Heart left ventricle (tissue), 16 donors: ENCODE measurements at regions not wholly inside any gene's neighbourhood (a gene's known extent, or its start where the extent isn't known, plus 50 kb on each side); places are given as distances from the start of the nearest gene placed in this dataset.

Source experiments
- ATAC-seq, 4 donors: fragments of 200-7000 bp; cut with Tn5 transposase; one replicate each; pipeline ENCODE4 v1.9.1; 2020 to 2022; ENCODE audit warnings: moderate library complexity in 4 of 4, mild to moderate bottlenecking in 3 of 4, moderate number of reproducible peaks in 1 of 4
- DNase-seq, 5 donors: peaks; one replicate each; pipeline ENCODE4 v3.0.0-alpha.2; 2020
- H3K27ac ChIP-seq, 12 donors: fragments of 200-600 bp; sonication (generic) in 4 of 12; one replicate each; pipeline versions ENCODE4 v1.5.0 to v1.8.0; 2016 to 2022; ENCODE audit warnings: mild to moderate bottlenecking in 2 of 12
- H3K27me3 ChIP-seq, 9 donors: fragments of 200-600 bp; sonication (generic) in 2 of 9; one replicate each; pipeline versions ENCODE4 v1.5.1 to v1.8.0; 2016 to 2022; ENCODE audit warnings: mild to moderate bottlenecking in 3 of 9
- H3K36me3 ChIP-seq, 9 donors: fragments of 200-600 bp; sonication (generic) in 2 of 9; one replicate each; pipeline versions ENCODE4 v1.5.0 to v1.8.0; 2018 to 2022; ENCODE audit warnings: mild to moderate bottlenecking in 2 of 9
- H3K4me1 ChIP-seq, 12 donors: fragments of 200-600 bp; sonication (generic) in 4 of 12; one replicate each; pipeline versions ENCODE4 v1.5.0 to v1.8.0; 2016 to 2022; ENCODE audit warnings: mild to moderate bottlenecking in 3 of 12
- H3K4me3 ChIP-seq, 12 donors: fragments of 200-600 bp; sonication (generic) in 4 of 12; one replicate each; pipeline versions ENCODE4 v1.5.0 to v1.8.0; 2017 to 2022; ENCODE audit warnings: mild to moderate bottlenecking in 9 of 12, moderate library complexity in 4 of 12
- H3K9me3 ChIP-seq, 12 donors: fragments of 200-600 bp; sonication (generic) in 4 of 12; one replicate each; pipeline versions ENCODE4 v1.5.0 to v1.8.0; 2016 to 2022; ENCODE audit warnings: mild to moderate bottlenecking in 1 of 12
- POLR2A ChIP-seq, 2 donors: fragments of 450-650 bp; IDR thresholded peaks; one replicate each; pipeline ENCODE4 v1.6.1; 2017; ENCODE audit warnings: antibody characterized with exemption in 2 of 2, mild to moderate bottlenecking in 2 of 2, moderate library complexity in 2 of 2
- WGBS, 4 donors: extraction: QIAGEN DNeasy Blood & Tissue Kit in 2 of 4; methylation state at CpG; one replicate each; pipeline versions ENCODE4 v1.1.5 to v1.1.7; 2013 to 2018; 5-methylcytosine and 5-hydroxymethylcytosine counted together
- intact Hi-C, 10 donors: fragments of 100-400 bp; cut with DNase I; formaldehyde crosslinking; loops; one replicate each; pipeline versions ENCODE4 v1.11.1 to v1.14.2; 2022
- TF ChIP-seq, protein P1 (sequence below), 12 donors: fragments of 200-600 bp; sonication (generic) in 4 of 12; IDR thresholded peaks; one replicate each; pipeline versions ENCODE4 v1.5.0 to v1.8.0; 2018 to 2022; ENCODE audit warnings: antibody characterized with exemption in 12 of 12, mild to moderate bottlenecking in 5 of 12
- donor health status: ischemic (EF 13 %, LVEDD 7.1; RV severe dilation, severe dysfunction).
- donor health status: healthy with polysubstance abuse.
- donor health status: DM: no; HTN: yes; CAD: no.
- donor health status: DM: no; HTN: no; CAD: no.
- donor health status: ischemic (EF 25% LVEDD 6.9; RV normal size, moderate dysfunction).
- donor health status: ischemic (EF 25% LVEDD 5.7; RV mildly dilated, moderate dysfunction).
- donor health status: healthy.
- donor health status: DM: yes; HTN: yes; CAD: no.
- donor health status: ischemic (EF 35%, LVEDD 5.7; RV mildly dilated, moderate dysfunction).
- donor health status: nonischemic (EF 11% LVEDD 7.7; RV severe dilation, severe dysfunction).
- donor health status: DM: yes; HTN: yes; CAD: no.
- donor health status: PGD.
- donor health status: ischemic (EF 29% LVEDD 5.4; RV normal size, mild dysfunction).
- donor health status: nonischemic (EF 23%, LVEDD 6.1; RV moderate dilation, normal function).

DNA sequence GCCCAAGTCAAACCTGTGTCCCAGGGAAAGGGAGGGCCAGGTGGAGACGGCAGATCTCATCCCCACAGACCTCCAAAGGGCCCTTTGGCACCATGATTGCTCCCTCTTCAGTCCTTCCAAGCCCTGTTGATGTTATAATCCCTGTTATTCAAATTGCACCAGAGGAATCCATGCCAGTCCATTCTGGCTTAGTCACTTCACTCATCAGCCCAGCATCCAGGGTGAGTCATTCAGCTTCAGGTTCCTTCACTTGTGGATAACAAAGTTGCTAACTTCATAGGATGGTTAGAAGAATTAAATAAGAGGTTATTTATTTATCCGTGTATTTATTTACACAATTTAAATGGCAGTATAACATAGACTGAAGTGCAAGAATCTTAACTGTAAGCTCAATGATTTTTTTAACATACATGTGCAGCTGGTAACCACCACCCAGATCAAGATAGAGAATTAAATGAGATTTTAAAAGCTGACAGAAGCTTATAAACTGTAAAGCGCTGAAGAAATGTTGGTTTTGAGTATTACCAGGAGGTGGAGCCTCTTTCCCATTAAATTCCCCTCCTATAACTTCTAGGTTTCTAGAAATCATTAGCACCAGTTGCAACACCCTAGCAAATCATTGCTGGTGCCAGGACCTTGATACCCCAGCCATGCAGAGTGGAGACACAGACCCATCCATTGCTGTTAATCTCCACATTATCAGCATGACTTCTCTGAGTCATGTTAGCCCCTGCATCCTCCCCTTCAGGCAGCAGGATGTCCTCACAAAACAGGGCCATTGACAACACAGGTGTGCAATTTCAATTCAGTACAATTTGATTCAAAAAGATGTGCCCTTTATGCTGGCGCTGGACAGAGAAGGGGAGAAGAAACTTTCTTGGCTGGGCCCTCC lies 77.4 kb downstream of the SEC61B start:
- Histone ChIP-seq H3K4me1 (no peaks in the 10 kb centered on the region), H3K27ac (no peak overlapping the region), H3K27me3 (no peaks in the 10 kb centered on the region), H3K4me3 (no peak overlapping the region), H3K9me3 (no peaks in the 10 kb centered on the region), H3K36me3 (no peaks in the 10 kb centered on the region)
- TF ChIP-seq, protein P1, sequence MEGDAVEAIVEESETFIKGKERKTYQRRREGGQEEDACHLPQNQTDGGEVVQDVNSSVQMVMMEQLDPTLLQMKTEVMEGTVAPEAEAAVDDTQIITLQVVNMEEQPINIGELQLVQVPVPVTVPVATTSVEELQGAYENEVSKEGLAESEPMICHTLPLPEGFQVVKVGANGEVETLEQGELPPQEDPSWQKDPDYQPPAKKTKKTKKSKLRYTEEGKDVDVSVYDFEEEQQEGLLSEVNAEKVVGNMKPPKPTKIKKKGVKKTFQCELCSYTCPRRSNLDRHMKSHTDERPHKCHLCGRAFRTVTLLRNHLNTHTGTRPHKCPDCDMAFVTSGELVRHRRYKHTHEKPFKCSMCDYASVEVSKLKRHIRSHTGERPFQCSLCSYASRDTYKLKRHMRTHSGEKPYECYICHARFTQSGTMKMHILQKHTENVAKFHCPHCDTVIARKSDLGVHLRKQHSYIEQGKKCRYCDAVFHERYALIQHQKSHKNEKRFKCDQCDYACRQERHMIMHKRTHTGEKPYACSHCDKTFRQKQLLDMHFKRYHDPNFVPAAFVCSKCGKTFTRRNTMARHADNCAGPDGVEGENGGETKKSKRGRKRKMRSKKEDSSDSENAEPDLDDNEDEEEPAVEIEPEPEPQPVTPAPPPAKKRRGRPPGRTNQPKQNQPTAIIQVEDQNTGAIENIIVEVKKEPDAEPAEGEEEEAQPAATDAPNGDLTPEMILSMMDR (IDR thresholded peaks at IDR 0.05) = peak in 9 of 12 donors; percentile 23 to 53 (median 35)
- no peak for TF ChIP-seq POLR2A (IDR thresholded peaks at IDR 0.05)
- intact Hi-C loops = loop anchor here in 2 of 10 donors (5.0 to 10.0 kb wide), 2 partner anchors 55 to 73 kb away; no protein-coding TSS in a partner anchor
- ATAC-seq = peak in 3 of 4 donors; percentile 16 to 49 (median 23)
- no peak for DNase-seq
- WGBS, 4 donors = 70 to 77% (median 77%) methylated on average over 4 of the region's 4 CpGs

DNA sequence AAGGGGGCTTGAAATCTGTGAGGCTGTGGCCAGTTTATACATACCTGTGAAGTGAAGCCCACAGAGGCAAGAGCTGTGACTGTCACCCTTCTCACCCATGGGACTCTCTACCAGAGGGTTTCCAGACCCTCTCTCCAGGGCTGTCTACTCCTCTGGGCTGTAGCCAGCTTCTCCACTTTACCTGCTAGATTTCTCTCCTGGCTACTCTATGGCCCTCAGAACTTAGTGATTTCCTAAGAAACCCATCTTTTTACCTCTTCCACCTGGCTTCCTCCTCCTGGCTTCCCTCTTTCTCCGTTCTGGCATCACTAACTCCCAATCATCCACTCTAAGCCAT lies 78.0 kb downstream of the SEC61B start:
- no peaks in the 10 kb centered on the region for H3K9me3 ChIP-seq
- no peaks in the 10 kb centered on the region for H3K27me3 ChIP-seq
- ATAC-seq (no peak), DNase-seq (no peak)
- 0% methylated on average over 1 of the region's 1 CpG for WGBS, 4 donors
- no peak overlapping the region for H3K27ac ChIP-seq
- no peaks in the 10 kb centered on the region for H3K4me1 ChIP-seq
- intact Hi-C loops = loop anchor here in 2 of 10 donors (5.0 to 10.0 kb wide), 2 partner anchors 55 to 72 kb away; no protein-coding TSS in a partner anchor
- no peaks in the 10 kb centered on the region for H3K36me3 ChIP-seq
- H3K4me3 ChIP-seq = no peak overlapping the region
- TF ChIP-seq POLR2A (IDR thresholded peaks at IDR 0.05) = no peak
- TF ChIP-seq, protein P1 (IDR thresholded peaks at IDR 0.05) = no peak

DNA sequence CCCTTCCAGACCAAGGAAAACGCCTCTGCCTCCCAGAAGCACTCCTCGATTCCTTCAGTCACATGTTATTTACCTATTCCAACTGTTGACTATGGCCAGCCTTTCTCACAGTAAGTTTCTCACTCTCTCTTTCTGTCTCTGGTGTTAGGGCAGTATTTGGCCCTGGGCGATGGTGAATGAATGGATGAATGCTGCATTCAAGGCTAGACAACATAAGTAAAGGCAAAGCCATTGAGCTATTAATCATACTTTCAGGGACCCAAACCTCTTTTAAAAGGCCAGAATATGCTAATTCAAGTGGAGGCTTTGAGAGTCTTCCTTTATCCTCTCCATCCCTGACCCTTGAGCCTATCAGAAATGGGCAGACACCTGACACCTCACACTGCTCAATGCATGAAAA lies 78.5 kb downstream of the SEC61B start:
- Histone ChIP-seq H3K27me3 (no peaks in the 10 kb centered on the region), H3K4me1 (no peaks in the 10 kb centered on the region), H3K36me3 (no peaks in the 10 kb centered on the region), H3K4me3 (no peak overlapping the region), H3K27ac (no peak overlapping the region), H3K9me3 (no peaks in the 10 kb centered on the region)
- intact Hi-C loops = loop anchor here in 2 of 10 donors (5.0 to 10.0 kb wide), 2 partner anchors 56 to 72 kb away; no protein-coding TSS in a partner anchor
- no peak for ATAC-seq
- WGBS, 4 donors = 70 to 88% (median 80%) methylated on average over 3 of the region's 3 CpGs
- TF ChIP-seq, protein P1 (IDR thresholded peaks at IDR 0.05) = no peak
- no peak for TF ChIP-seq POLR2A (IDR thresholded peaks at IDR 0.05)
- no peak for DNase-seq

DNA sequence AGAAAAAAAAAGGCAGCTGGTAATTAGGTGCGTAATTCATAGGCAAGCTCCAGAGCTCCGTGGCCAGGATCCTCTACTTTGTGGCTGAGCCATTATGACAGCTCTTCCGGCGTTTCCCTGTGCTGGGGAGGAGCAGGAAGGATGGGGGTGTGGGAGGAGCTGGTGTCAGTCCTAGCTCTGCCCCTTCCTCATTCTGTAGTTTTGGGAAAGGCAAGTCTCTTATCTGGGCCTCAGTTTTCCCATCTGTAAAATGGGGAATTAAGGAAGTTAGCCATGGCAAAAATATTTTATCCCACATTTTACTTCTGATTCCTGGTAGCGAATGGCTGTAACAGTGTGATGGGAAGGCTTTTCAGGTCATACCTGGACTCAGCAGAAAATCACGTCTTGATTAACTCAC lies 81.1 kb downstream of the SEC61B start:
- no peak for DNase-seq
- intact Hi-C loops = loop anchor here in 2 of 10 donors (5.0 to 10.0 kb wide), 2 partner anchors 58 to 69 kb away; no protein-coding TSS in a partner anchor
- 68 to 86% (median 76%) methylated on average over 6 of the region's 6 CpGs for WGBS, 4 donors
- Histone ChIP-seq H3K27me3 (no peaks in the 10 kb centered on the region), H3K4me1 (no peaks in the 10 kb centered on the region), H3K9me3 (no peaks in the 10 kb centered on the region), H3K27ac (no peak overlapping the region), H3K4me3 (no peak overlapping the region), H3K36me3 (no peaks in the 10 kb centered on the region)
- no peak for ATAC-seq
- no peak for TF ChIP-seq POLR2A (IDR thresholded peaks at IDR 0.05)
